ENCODE measurements at regions not wholly inside any gene's neighbourhood (a gene's known extent, or its start where the extent isn't known, plus 50 kb on each side); places are given as distances from the start of the nearest gene placed in this dataset.

- no peak for TF ChIP-seq CTCF (IDR thresholded peaks at IDR 0.05; ENCODE audit: partially characterized antibody, unreplicated experiment)
- DNase-seq = no peak
- no peak overlapping the region for H3K4me3 Mint-ChIP-seq (ENCODE audit: unreplicated experiment)
Measured at GRCh38 chr5:156149213-156149612, 177.8 kb upstream of the SGCD start.

GRCh38 chr5:156153602-156154001 is 173.4 kb upstream of the SGCD start:
- no peaks in the 10 kb centered on the region for H3K36me3 Mint-ChIP-seq (ENCODE audit: unreplicated experiment)
- H3K4me3 Mint-ChIP-seq (ENCODE audit: unreplicated experiment) = no peak overlapping the region
- no peaks in the 10 kb centered on the region for H3K27me3 Mint-ChIP-seq (ENCODE audit: unreplicated experiment)
- H3K27ac Mint-ChIP-seq (ENCODE audit: unreplicated experiment) = no peak overlapping the region
- DNase-seq = no peak
- H3K9me3 Mint-ChIP-seq (ENCODE audit: unreplicated experiment) = no peaks in the 10 kb centered on the region
- H3K4me1 Mint-ChIP-seq (ENCODE audit: low read depth, unreplicated experiment) = peaks cover 3% of the 10 kb centered on the region
- TF ChIP-seq CTCF (IDR thresholded peaks at IDR 0.05; ENCODE audit: partially characterized antibody, unreplicated experiment) = no peak

More at GRCh38 chr5:156149213-156149612, 177.8 kb upstream of the SGCD start:
- Mint-ChIP-seq H3K4me1 (ENCODE audit: low read depth, unreplicated experiment) (peaks cover 3% of the 10 kb centered on the region), H3K27me3 (ENCODE audit: unreplicated experiment) (no peaks in the 10 kb centered on the region), H3K27ac (ENCODE audit: unreplicated experiment) (no peak overlapping the region), H3K9me3 (ENCODE audit: unreplicated experiment) (no peaks in the 10 kb centered on the region), H3K36me3 (ENCODE audit: unreplicated experiment) (no peaks in the 10 kb centered on the region)

GRCh38 chr5:156154757-156155156 is 172.2 kb upstream of the SGCD start:
- H3K27ac Mint-ChIP-seq (ENCODE audit: unreplicated experiment) = no peak overlapping the region
- no peak overlapping the region for H3K4me3 Mint-ChIP-seq (ENCODE audit: unreplicated experiment)
- no peak for DNase-seq
- H3K9me3 Mint-ChIP-seq (ENCODE audit: unreplicated experiment) = no peaks in the 10 kb centered on the region
- no peak for TF ChIP-seq CTCF (IDR thresholded peaks at IDR 0.05; ENCODE audit: partially characterized antibody, unreplicated experiment)
- H3K36me3 Mint-ChIP-seq (ENCODE audit: unreplicated experiment) = no peaks in the 10 kb centered on the region
- peaks cover 3% of the 10 kb centered on the region for H3K4me1 Mint-ChIP-seq (ENCODE audit: low read depth, unreplicated experiment)
- H3K27me3 Mint-ChIP-seq (ENCODE audit: unreplicated experiment) = no peaks in the 10 kb centered on the region

GRCh38 chr5:156155598-156155997 is 171.4 kb upstream of the SGCD start:
- no peak for TF ChIP-seq CTCF (IDR thresholded peaks at IDR 0.05; ENCODE audit: partially characterized antibody, unreplicated experiment)
- Mint-ChIP-seq H3K27me3 (ENCODE audit: unreplicated experiment) (no peaks in the 10 kb centered on the region), H3K4me1 (ENCODE audit: low read depth, unreplicated experiment) (peaks cover 3% of the 10 kb centered on the region), H3K36me3 (ENCODE audit: unreplicated experiment) (no peaks in the 10 kb centered on the region), H3K9me3 (ENCODE audit: unreplicated experiment) (no peaks in the 10 kb centered on the region), H3K27ac (ENCODE audit: unreplicated experiment) (no peak overlapping the region), H3K4me3 (ENCODE audit: unreplicated experiment) (no peak overlapping the region)
- DNase-seq = no peak

- no peak for TF ChIP-seq CTCF (IDR thresholded peaks at IDR 0.05; ENCODE audit: partially characterized antibody, unreplicated experiment)
- Mint-ChIP-seq H3K4me3 (ENCODE audit: unreplicated experiment) (no peak overlapping the region), H3K27me3 (ENCODE audit: unreplicated experiment) (peaks cover 1% of the 10 kb centered on the region), H3K4me1 (ENCODE audit: low read depth, unreplicated experiment) (no peaks in the 10 kb centered on the region), H3K36me3 (ENCODE audit: unreplicated experiment) (no peaks in the 10 kb centered on the region), H3K9me3 (ENCODE audit: unreplicated experiment) (no peaks in the 10 kb centered on the region), H3K27ac (ENCODE audit: unreplicated experiment) (no peak overlapping the region)
- no peak for DNase-seq
Measured at GRCh38 chr5:156164306-156164705, 162.7 kb upstream of the SGCD start.
